Loucy (cell line): ENCODE measurements at regions not wholly inside any gene's neighbourhood (a gene's known extent, or its start where the extent isn't known, plus 50 kb on each side); places are given as distances from the start of the nearest gene placed in this dataset.

Experiments used
- H2AFZ ChIP-seq: fragments of 200-600 bp; sonication (generic); 2 replicates; pipeline ENCODE4 v1.6.0; 2016; ENCODE audit warnings: antibody characterized with exemption, mild to moderate bottlenecking, low read length, moderate library complexity
- H3F3A ChIP-seq: fragments of 200-600 bp; 2 replicates; pipeline ENCODE4 v1.6.0; 2016; ENCODE audit warnings: antibody characterized with exemption, low read depth, mild to moderate bottlenecking
- H3K27me3 ChIP-seq: fragments of 200-600 bp; sonication (generic); 2 replicates; pipeline ENCODE4 v1.6.1; 2014; ENCODE audit warnings: low read length, mild to moderate bottlenecking; ENCODE audit not compliant: insufficient read depth, poor library complexity, severe bottlenecking
- H3K36me3 ChIP-seq: fragments of 200-600 bp; sonication (generic); 2 replicates; pipeline ENCODE4 v1.6.1; 2016; ENCODE audit warnings: low read length; ENCODE audit not compliant: insufficient read depth
- H3K4me1 ChIP-seq: fragments of 200-600 bp; sonication (generic); 2 replicates; pipeline ENCODE4 v1.5.1; 2014; ENCODE audit warnings: low read length, mild to moderate bottlenecking; ENCODE audit not compliant: insufficient read depth, poor library complexity, severe bottlenecking
- H3K4me2 ChIP-seq: fragments of 200-600 bp; sonication (generic); 2 replicates; pipeline ENCODE4 v1.6.0; 2014; ENCODE audit warnings: antibody characterized with exemption, low read length, low read depth, mild to moderate bottlenecking; ENCODE audit not compliant: poor library complexity, severe bottlenecking
- H3K4me3 ChIP-seq: fragments of 200-600 bp; sonication (generic); 2 replicates; pipeline ENCODE4 v1.5.1; 2014; ENCODE audit warnings: low read length, mild to moderate bottlenecking, mixed read lengths; ENCODE audit not compliant: poor library complexity, severe bottlenecking
- H3K79me2 ChIP-seq: fragments of 200-600 bp; sonication (generic); 2 replicates; pipeline ENCODE4 v1.6.1; 2014; ENCODE audit warnings: low read length; ENCODE audit not compliant: insufficient read depth
- H3K9ac ChIP-seq: fragments of 200-600 bp; sonication (generic); 2 replicates; pipeline ENCODE4 v1.6.0; 2014; ENCODE audit warnings: mild to moderate bottlenecking, low read depth, low read length, moderate library complexity; ENCODE audit not compliant: poor library complexity, severe bottlenecking
- H3K9me2 ChIP-seq: fragments of 200-600 bp; sonication (generic); replicated peaks from 2 replicates; pipeline ENCODE4 v1.6.1; 2016; ENCODE audit warnings: low read depth, low read length, mixed read lengths
- H3K9me3 ChIP-seq: fragments of 200-600 bp; sonication (generic); 2 replicates; pipeline ENCODE4 v1.6.1; 2014; ENCODE audit warnings: mild to moderate bottlenecking, antibody characterized with exemption, low read length, low read depth; ENCODE audit not compliant: insufficient read depth
- H4K20me1 ChIP-seq: fragments of 200-600 bp; sonication (generic); 2 replicates; pipeline ENCODE4 v1.6.0; 2014; ENCODE audit warnings: antibody characterized with exemption, low read length, mild to moderate bottlenecking; ENCODE audit not compliant: insufficient read depth, poor library complexity, severe bottlenecking
- EZH2phosphoT487 ChIP-seq: fragments of 200-600 bp; IDR thresholded peaks from 2 replicates; pipeline ENCODE4 v1.6.1; 2018; ENCODE audit warnings: antibody characterized with exemption, mild to moderate bottlenecking, moderate library complexity, borderline replicate concordance
- TF ChIP-seq, protein P1 (sequence below): fragments of 200-600 bp; sonication (generic); conservative IDR thresholded peaks from 2 replicates; pipeline ENCODE4 v1.5.1; 2014; ENCODE audit warnings: mild to moderate bottlenecking, antibody characterized with exemption, low read length

GRCh38 chr14:62071039-62071438 lies 308.8 kb downstream of the SNAPC1 start:
- no peaks in the 10 kb centered on the region for H4K20me1 ChIP-seq
- H3K79me2 ChIP-seq = no peaks in the 10 kb centered on the region
- no peaks in the 10 kb centered on the region for H3F3A ChIP-seq
- H3K9ac ChIP-seq = no peak overlapping the region
- H3K27me3 ChIP-seq = no peaks in the 10 kb centered on the region
- no peak overlapping the region for H3K4me2 ChIP-seq
- no peaks in the 10 kb centered on the region for H3K9me2 ChIP-seq
- H3K9me3 ChIP-seq = no peaks in the 10 kb centered on the region
- H3K4me3 ChIP-seq = no peak overlapping the region
- no peak overlapping the region for H2AFZ ChIP-seq
- TF ChIP-seq, protein P1, sequence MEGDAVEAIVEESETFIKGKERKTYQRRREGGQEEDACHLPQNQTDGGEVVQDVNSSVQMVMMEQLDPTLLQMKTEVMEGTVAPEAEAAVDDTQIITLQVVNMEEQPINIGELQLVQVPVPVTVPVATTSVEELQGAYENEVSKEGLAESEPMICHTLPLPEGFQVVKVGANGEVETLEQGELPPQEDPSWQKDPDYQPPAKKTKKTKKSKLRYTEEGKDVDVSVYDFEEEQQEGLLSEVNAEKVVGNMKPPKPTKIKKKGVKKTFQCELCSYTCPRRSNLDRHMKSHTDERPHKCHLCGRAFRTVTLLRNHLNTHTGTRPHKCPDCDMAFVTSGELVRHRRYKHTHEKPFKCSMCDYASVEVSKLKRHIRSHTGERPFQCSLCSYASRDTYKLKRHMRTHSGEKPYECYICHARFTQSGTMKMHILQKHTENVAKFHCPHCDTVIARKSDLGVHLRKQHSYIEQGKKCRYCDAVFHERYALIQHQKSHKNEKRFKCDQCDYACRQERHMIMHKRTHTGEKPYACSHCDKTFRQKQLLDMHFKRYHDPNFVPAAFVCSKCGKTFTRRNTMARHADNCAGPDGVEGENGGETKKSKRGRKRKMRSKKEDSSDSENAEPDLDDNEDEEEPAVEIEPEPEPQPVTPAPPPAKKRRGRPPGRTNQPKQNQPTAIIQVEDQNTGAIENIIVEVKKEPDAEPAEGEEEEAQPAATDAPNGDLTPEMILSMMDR = no peak
- TF ChIP-seq EZH2phosphoT487 = no peak
- H3K36me3 ChIP-seq = no peaks in the 10 kb centered on the region
- H3K4me1 ChIP-seq = peaks cover 3% of the 10 kb centered on the region

DNA sequence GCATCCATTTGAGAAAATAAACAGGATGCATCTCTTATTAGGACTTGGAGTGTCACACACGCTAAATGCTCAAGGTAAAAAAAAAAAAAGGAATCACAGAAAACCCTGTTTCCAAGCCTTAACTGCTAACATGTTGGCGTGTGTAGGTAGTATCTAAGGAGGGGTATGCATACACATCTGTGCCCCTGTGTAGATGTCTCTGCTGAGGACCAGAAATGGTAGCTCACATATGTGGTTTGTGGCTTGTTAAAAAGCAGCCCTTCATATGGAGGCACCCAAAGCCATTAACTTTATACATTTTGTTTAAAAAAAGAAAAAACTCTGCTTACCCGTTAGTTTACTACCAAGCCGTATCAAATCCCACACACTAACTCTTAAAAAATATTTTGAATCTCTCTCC lies 314.1 kb downstream of the SNAPC1 start:
- Histone ChIP-seq H3K4me1 (peaks cover 30% of the 10 kb centered on the region), H2AFZ (no peak overlapping the region), H3K4me2 (peak overlapping the region; percentile 82), H3K27me3 (no peaks in the 10 kb centered on the region), H3K36me3 (no peaks in the 10 kb centered on the region), H3K4me3 (peak overlapping the region; percentile 5), H3K79me2 (no peaks in the 10 kb centered on the region), H3K9me3 (no peaks in the 10 kb centered on the region), H3K9me2 (no peaks in the 10 kb centered on the region), H3K9ac (no peak overlapping the region), H3F3A (no peaks in the 10 kb centered on the region), H4K20me1 (no peaks in the 10 kb centered on the region)
- no peak for TF ChIP-seq EZH2phosphoT487
- TF ChIP-seq, protein P1 = no peak

- Histone ChIP-seq H2AFZ (peak overlapping the region; percentile 54; the same call in 1 of the 2 replicates), H3K9ac (peak overlapping the region; percentile 53), H3K9me3 (no peaks in the 10 kb centered on the region), H3K9me2 (no peaks in the 10 kb centered on the region), H3K4me2 (peak overlapping the region; percentile 82), H3K4me1 (peaks cover 30% of the 10 kb centered on the region), H3K79me2 (no peaks in the 10 kb centered on the region), H3F3A (no peaks in the 10 kb centered on the region), H3K36me3 (no peaks in the 10 kb centered on the region), H3K4me3 (peak overlapping the region; percentile 64), H4K20me1 (no peaks in the 10 kb centered on the region), H3K27me3 (no peaks in the 10 kb centered on the region)
- TF ChIP-seq, protein P1 = no peak
- no peak for TF ChIP-seq EZH2phosphoT487
Measured at GRCh38 chr14:62076825-62077605, 314.8 kb downstream of the SNAPC1 start.
